GM19395 (cell line): ENCODE measurements at regions not wholly inside any gene's neighbourhood (a gene's known extent, or its start where the extent isn't known, plus 50 kb on each side); places are given as distances from the start of the nearest gene placed in this dataset.
"Not testable (repeated sequence)": the region's sequence is repeated elsewhere in the genome, so short reads cannot be mapped to it uniquely, and the experiment has no call there.

Experiments
- ATAC-seq: cut with Tn5 transposase; IDR thresholded peaks from one replicate; pipeline ENCODE4 v1.9.1; 2021; ENCODE audit warnings: mild to moderate bottlenecking, moderate library complexity; ENCODE audit not compliant: unreplicated experiment

DNA sequence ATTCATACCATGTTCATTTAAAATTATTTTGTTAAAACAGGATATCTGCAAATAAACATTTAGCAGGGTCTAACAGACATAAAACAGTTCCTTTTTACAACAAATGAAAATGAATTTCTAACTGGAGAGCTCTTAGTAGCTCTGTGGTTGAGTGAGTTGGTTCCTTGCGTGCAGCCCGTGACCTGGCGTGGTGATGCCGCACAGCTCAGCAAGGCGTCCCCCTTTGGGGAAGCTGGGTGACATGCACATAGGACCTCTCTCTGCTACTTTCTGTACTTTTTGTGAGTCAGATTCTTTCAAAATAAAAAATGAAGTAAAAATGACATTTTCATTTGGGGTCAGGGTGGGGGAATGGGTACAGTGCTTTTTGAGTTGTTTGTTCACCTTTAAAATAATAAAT, 75.9 kb downstream of the NPIPB11 start:
- ATAC-seq = not testable (repeated sequence)

DNA sequence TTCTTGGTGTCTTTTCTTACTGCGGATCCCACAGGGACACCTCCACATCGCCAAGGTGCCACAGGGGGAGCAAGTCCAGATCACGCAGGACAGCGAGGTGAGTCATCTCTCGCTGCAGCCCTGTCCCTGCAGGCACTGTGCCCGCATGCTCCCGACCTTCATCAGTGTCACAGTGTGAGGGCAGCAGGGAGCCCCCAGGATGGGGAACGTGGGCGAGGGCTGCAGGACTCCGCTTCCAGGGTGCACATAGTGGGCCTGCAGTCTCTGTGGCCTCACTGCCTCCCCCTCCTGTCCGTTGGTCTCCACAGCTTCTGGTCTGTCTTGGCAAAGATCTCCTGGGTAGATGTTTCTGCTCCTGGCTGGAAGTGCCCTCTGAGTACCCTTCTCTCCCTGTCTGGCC, 78.0 kb downstream of the NPIPB11 start:
- ATAC-seq = not testable (repeated sequence)

DNA sequence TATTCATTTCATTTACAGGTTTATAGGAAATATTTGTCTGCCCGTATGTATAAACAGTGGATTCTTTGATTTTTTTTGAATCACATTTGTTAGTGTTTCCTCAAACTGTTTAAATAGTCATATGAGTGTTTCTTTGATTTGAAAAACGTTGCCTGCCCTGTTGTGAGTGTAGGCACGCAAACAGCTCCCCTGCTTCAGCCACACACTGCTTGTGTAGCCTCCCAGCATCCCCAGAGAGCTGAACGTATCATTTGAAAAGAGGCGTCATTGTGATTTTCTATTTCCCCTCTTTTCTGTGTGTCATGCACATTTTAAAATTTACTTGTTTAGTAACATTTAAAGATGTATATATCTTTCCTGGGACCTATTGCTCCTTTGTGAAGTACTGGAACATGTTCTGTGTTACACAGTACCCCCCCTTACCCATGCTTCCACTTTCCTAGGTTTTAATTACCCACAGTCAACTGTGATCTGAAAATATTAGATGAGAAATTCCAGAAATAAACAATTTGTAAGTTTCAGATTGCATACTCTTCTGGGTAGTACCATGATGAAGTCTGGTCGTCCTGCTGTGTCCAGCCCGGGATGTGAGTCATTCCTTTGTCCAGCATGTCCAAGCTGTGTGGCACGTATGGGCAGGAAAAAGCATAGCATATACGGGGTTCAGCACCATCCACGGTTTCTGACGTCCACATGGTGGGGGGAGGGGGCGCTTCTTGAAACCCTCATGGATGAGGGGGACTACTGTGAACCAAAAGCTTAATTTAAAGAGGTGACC, 78.7 kb downstream of the NPIPB11 start:
- ATAC-seq = not testable (repeated sequence)

DNA sequence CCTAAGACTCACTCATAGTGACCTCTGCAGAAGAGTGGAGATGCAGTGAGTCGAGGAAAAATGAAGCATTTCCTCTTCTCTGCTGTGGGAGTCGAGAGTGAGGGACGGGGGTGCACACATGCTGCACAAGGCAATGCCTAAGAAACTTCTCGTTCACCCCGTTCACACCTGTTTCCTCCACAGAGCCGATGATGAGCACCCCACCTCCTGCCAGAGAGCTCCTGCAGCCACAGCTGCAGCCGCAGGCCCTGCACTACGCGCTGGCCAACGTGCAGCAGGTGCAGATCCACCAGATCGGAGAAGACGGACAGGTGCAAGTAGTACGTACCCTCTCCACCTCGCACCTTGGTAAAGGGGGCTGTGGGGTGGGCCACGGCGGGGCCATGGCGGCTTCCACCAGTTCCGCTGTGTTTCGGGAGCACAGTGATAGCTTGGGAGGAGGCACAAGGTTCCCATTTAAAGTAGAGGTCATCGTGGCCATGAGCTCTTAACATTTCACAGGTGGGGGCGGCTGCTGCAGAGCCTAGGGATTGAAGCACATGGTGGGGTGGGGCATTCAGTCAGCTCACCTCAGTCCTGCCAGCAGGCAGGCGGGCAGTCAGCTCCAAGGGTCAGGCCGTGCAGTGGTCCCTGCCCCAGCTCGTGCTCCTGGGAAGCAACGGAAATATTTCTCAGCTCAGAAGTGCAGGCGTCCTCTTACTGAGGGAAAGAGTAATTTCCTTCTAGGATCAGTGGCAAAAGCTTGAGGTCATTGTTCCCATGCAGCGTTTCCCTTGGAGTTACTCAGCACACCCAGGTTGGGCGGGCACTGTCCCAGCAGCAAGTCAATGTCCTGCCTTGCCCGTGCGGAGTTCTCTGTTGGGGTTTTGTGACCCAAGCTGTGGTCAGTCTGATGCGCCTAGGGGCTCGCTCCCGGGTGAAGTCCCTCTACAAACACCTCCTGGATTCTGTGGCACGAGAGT, 80.1 kb downstream of the NPIPB11 start:
- not testable (repeated sequence) for ATAC-seq

DNA sequence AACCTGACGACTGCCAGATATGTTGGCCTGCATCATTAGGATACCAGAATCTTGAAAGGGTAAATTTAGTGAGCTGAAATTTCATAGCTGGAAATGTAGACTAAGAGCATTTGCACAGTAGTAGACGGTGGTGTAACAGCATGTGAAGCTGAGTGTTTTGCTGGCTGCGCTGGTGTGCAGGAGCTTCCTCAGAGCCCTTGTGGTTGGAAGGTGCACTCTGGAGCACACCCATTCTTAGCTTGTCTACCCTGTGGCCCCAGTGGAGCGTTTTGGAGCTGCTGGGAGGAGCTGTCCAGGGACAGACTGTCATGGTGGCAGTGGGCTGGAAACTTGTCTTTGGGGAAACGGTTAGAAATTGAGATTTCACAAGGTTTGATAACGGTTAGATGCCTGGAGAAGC, 82.8 kb downstream of the NPIPB11 start:
- ATAC-seq = not testable (repeated sequence)

DNA sequence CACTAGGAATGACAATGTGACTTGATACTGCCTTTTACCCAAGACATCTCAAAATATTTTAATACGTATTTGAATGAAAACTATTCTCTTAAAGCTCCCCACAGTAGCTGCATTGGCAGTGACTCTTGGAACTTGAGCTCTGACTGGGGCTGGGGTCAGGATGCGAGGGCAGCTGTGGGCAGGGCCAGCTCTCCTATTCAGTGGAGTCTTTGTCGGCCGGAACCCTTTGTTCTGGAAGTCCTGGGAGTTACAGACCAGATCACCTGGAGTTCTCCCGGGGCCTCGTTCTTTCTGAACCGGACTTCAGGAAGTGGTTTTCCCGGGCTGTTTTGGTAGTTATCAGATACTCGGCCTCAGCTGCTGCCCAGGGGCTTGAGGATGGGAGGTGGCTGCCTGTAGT, 84.9 kb downstream of the NPIPB11 start:
- no peak for ATAC-seq

DNA sequence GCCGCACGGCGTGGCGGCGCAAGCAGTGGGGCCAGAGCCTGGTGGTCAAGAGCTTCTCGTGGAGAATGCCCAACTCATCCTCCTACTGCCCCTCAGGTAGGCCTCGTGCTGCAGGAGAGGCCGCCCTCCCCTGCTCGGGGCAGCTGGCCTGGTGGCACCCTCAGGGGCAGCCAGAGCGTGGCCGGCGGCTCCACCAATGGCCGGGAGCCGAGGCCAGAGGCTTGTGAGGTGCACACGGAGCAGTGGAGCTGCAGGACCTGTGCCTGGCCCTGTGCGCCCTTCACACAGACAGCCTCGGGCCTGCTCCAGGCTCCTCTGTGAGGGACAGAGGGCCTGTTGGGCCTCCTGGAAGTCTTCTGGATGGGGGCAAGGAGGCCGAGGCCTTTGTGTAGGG, 85.5 kb downstream of the NPIPB11 start:
- ATAC-seq = no peak

DNA sequence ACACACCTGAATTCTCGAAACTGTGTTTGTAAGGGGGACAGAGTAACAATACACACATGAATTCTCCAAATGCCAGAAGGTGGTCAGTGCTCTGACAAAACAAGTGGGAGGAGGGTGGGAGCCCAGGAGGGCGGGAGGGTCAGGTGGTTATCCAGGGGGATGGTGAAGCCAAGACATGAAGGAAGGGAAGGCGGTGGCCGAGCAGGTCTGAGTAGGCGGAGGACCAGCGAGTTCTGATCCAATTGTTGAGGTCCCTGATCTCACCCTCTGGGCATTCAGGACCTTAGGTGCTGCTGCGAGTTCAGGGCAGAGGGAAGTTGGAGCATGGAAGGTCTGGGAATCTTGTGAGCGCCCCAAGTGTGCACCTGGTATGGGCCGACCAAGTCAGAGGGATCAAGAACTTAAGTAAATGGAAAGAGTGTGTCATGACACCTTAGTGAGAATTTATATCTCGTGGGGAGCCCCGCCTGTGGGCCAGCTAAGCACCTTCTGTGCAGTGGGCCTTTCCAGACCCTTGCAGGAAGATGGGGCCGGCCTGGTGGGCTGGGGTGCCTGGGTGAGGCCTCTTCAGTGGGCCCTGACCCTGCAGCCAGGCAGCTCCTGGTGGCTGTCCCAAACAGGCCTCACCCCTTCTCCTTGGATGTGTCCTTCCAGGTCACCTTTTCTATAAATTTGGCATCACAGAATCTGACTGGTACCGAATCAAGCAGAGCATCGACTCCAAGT, 86.1 kb downstream of the NPIPB11 start:
- ATAC-seq = no peak

DNA sequence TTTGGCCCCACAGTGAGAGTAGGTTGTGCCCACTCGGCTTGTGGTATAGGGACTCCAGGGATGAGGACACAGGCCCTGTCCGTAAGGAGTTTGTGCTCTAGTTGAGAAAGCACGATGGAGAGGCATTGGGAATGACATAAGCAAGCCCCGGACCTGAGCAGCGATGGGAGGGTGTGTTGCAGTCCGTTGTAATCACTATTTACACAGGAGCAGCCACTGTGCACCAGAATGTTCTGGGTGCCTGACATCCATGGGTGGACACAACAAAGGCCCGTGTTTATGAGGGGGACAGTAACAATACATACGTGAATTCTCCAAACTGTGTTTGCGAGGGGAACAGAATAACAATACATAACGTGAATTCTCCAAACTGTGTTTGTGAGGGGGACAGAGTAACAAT, 86.8 kb downstream of the NPIPB11 start:
- no peak for ATAC-seq

DNA sequence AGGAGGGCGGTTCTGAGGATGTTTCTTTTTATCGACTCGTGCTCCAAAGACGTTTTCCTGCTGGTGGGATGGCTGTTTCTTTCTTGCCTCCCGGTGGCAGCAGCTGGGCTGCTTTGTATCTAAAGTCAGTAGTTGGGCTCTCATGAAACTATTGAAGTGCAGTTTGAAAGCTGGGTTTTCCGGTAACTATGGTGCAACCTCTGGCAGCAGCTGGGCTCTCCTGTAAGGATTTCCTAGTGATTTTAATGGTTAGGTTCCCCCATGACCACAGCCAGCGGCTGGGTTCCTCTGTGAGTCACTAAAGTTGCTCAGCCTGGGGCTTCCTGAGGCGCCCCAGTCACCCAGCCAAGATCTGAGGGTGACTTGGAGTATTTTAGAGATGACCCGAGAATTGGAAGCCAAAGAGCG, 87.9 kb downstream of the NPIPB11 start:
- not testable (repeated sequence) for ATAC-seq

DNA sequence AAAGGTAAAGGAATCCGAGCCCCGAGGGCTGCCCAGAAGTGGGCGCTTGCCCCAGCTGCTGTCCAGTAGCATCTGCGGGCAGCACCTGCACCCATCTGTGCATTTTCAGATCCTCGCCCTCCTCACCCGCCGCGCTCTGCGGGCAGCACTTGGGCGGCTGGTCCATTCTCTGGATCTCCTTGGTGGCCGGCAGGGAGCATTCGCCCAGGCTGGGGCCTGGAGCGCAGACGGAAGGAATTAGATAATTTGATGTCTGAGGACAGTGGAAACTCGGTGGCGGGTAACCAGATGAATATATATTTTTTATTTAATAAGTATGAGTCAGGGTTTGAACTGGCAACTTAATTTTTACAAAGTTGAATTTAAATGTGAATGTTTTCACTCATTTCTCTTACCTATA, 88.5 kb downstream of the NPIPB11 start:
- no peak for ATAC-seq

DNA sequence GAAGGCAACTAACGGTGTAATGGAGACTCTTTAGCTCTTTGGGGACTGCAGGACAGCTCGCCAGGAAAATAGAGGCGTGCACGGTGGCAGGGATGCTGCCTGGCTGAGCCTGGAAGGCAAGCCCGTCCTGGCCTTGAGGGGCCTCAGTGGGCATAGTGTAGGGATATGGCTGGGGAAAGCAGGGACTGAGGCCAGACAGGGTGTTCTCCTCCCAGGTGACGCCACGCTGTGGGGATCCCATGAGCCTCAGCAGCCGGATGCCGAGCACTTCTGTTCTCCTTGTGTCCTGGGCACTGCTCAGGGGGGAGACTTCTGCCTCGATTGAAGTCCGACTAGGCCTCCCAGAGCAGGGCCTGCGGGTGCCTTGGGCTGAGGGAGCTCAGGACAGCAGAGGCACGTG, 89.2 kb downstream of the NPIPB11 start:
- no peak for ATAC-seq

DNA sequence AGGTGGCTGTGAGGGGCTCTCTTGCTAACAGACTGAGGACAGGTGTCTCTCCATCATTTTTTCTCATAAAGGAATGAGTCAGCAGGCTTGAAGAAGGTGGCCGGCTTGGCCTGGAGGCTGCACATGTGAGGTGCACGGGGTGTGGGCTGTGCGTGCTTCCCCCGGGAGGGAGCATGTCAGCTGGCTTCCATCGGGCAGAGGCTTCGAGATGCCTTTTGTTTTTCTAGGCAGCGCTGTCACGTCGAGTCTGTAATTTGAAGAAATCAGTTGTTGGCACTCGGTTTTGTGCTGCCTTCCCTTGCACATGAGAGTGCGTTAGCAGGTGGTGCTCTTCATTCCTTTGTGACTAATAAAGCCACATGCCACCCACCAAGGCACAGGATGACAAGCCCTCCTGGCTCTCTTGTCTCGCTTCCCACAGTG, 89.7 kb downstream of the NPIPB11 start:
- no peak for ATAC-seq

DNA sequence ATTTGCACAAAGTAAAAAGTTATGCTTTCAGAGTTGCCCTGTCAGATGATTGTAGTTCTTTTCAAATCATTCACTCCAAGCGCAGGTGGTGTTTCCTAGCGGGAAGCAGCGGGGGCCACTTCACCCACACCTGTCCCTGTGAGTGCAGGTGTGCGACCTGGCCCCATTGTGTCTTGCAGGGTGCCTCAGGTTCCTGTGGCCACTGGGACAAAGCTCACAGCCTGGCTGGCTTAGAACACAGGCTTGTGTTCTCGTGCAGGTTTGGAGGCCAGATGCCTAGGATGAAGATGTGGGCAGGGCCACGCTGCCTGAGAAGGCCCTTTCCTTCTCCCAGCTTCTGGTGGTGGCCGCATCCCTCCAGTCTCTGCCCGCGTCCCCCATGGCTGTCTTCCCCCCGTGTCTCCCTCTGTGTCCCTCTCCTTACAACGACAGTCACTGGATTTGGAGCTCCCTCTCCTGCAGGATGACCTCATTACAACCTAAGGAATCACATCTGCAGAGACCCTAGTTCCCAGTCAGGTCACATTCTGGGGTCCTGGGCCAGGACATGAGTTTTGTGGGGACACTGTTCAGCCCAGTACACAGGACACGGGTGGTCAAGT, 90.5 kb downstream of the NPIPB11 start:
- ATAC-seq = no peak

DNA sequence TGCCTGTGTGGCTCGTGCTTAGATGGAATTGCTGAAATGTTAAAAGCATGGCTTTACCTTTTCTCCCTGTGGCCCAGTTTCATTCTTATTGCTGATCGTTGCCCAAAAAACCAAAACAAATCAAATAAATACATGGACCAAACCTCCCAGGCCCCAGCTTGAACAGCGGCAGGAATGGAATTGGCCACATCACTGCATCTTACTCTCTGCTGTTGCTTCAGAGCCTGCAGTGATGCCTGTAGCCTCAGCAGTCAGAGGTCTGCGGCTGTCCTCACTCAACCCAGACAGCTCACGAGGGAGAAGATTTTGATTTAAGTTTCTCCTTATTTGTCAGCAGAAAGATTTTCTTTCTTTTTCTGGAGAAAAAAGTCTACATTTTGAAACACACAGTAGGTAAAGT, 91.5 kb downstream of the NPIPB11 start:
- no peak for ATAC-seq

DNA sequence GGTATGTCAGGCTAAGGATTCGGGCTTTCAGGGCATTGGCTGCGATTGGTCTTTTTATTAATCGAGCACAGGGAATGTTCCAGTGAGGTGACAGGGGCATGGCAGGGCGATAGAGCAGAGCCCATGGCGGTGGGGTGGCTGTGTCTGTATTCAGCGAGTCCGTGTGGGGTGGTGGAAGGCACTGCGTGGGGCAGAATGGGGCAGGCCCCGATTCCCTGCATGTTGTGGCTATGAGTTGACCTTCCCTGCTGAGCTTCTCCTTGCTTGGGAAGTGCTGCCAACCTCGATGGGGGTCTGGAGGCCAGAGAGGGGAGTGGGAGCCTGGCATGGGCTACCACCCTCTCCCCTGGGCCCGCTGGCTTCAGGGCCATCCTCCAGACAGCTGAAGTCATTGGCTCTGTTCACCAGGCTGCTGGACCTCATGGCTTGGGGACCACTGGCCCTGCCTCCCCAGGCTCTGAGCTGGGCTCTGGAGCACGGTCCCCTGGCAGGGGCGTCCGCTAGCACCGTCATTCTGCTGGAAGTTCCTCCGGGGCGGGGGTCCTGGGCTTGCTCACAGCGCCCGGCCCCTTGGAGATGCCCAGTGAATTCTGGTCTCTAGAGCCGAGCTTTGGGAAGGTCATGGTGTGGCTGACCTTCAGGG, 92.1 kb downstream of the NPIPB11 start:
- ATAC-seq = no peak

DNA sequence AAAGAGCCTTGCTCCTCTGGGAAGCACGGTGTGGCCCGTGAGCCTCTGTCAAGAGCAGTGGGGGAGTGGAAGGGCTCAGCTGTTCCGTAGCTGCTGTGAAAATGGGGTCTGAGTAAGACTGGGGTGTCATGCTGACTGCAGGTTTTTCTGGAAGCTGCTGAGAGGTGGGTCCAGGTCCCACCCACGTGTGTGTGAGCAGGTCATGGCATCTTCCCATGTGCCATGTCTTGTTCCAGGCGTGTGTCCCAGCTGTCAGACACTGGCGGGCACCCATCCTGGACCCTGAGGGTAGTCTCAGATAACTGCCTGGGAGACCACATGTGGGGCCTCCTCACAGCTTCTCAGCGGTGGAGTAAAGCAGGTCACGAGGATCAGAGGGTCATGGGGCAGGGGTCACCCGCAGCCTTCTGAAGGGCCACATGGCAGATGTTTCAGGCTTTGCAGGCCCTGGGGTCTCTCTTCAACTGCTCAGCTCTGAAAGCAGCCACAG, 92.9 kb downstream of the NPIPB11 start:
- ATAC-seq = no peak

DNA sequence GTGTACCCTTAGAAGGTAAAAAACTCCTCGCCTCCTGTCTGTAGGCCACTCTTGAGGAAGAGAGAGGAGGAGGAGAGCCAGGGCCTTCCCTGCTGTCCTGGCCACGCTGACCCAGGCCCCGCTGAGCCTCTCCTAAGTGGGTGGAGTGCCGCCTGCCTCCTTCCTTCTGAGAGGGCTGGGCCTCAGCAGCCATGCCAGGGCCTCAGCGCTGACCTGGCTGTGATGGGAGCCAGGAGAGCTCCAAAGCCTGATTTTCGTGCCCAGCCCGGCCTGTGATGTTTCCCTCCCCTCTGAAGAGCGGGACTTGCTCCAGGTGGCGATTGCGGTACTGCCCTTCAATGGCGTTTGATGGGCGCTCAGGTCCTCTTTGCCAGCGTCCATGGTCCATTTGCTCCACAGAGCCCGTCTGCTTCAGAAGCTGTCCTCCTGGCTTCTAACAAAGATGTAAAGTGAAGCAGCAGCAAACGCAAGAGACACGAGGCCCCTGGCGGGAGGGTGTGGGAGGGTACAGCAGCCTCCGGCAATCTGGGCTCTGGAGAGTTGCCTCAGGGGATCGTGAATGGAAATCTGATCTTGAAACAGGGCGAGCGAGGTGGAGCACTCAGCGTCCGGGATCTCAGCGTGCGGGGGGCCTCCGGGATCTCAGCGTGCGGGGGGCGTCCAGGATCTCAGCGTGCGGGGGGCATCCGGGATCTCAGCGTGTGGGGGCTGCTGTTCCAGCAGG, 93.5 kb downstream of the NPIPB11 start:
- ATAC-seq = no peak

DNA sequence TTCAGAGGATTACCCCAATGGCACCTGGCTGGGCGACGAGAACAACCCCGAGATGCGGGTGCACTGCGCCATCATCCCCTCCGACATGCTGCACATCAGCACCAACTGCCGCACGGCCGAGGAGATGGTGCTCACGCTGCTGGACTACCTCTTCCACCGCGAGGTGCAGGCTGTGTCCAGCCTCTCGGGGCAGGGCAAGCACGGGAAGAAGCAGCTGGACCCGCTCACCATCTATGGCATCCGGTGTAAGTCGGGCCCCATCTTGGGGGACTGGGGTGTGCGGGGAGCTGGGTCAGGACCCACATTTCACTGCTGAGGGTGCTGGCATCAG, 94.2 kb downstream of the NPIPB11 start:
- ATAC-seq = not testable (repeated sequence)
